Fibroblast of skin of right biceps (primary cell): ENCODE measurements at regions not wholly inside any gene's neighbourhood (a gene's known extent, or its start where the extent isn't known, plus 50 kb on each side); places are given as distances from the start of the nearest gene placed in this dataset.

Source experiments
- DNase-seq: peaks from one replicate; pipeline ENCODE4 v3.0.0-alpha.2; 2013

DNA sequence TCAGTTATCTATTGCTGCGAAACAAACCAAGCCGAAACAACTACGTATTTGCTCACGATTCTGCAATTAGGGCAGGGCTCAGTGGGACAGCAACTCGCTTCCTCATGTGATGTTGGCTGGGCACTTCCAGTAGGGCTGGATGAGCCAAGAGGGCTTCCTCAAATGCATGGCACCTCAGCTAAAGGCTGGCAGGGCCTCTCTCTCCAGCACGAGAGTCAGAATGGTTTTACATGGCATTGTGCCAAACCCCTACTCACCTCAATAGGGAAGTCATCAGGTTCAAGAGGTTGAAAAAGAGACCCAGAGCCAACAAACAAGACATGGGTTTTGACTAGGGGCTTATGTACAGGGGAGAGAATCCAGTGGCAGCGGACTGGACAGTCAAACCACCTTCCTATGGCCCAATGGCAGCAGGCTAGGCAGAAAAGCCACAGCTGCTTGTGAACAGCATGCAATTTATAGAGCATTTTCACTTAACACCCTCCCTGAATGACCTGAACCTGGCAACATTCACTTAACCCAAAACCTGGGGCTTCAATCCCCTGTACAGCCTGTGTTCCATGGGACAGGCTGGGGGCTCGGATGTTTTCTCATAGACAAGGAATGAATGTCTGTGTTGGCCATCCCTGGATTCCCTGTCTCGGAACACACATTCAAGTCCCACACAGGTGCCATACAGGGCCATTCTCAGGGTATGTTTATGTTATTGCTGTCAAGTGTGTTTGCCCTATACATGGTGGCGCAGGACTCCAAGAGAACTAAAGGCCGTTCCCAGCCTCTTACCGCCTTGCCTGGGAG is 154.2 kb upstream of the NAV2 start:
- DNase-seq, result no peak

DNA sequence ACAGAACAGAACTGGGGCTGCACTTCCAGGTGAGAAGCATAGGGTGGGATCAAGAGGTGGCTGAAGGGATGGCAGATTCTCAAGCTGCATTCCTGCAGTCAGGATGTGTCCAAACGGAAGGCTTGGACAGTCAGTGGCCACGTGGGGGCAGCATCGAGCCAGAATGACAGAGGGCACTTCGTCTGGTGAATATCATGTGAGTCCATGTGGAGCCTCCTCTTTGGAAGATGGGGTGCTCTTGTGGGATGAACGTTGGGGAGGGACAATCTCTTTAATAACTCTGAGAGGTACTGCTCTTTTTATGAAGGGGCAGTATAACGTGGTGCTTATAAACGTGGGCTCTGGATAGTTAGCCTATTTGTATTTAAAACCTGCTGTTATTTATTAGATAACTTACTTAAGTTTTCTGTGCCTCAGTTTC is 154.9 kb upstream of the NAV2 start:
- peak; percentile 72 for DNase-seq

- no peak for DNase-seq
These were observed 155.5 kb upstream of the NAV2 start for GRCh38 chr11:19557185-19557584.

DNA sequence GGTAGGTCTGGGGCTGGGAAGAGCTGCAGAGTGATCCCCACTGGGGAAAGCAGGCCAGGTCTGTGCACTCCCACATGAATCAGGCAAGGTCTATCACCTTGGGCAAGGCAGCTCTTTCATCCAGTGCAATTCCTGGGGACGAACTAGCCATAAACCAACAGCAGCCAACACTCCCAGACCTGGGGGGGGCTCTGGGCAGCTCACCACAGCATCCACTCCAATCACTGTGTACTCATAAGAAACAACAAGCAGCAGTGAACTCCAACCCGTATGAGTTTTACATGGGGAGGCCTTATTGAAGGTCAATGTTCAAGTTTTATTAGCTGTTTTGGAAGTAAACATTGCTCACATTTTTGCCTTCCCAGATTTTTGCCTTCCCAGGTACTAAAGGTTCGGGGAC is 157.4 kb upstream of the NAV2 start:
- DNase-seq, result no peak

- DNase-seq, result peak; percentile 68
These were observed 158.8 kb upstream of the NAV2 start for GRCh38 chr11:19553683-19554333.

DNA sequence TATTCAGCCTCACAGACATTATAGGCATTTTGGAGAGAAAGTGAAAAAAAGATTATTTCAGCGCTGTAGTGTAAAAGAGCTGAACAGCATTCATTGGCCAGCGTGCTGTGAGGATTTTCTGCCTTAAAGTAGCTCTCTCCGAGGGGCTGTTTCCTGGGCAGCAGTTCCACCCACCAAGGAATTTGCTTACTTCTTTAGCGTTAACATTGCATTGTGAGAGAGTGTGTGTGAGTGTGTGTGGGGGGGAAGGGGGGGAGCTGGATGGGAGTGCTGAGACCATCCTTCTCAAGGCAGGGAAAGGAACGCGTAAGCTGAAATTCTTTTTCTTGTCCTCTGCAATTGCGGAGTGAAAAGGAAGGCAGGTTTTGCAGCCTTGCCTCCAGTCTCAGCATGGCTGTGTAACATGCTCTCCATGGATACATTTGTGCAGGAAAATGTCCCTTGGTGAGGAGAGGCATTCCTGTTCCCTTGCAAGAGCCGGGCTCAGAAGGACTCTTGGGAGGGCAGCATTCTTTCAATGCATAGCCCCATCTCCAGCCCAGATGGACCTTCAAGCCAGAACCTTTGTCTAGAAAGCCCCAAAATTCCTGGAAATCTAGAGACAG is 159.9 kb upstream of the NAV2 start:
- DNase-seq, result no peak

DNA sequence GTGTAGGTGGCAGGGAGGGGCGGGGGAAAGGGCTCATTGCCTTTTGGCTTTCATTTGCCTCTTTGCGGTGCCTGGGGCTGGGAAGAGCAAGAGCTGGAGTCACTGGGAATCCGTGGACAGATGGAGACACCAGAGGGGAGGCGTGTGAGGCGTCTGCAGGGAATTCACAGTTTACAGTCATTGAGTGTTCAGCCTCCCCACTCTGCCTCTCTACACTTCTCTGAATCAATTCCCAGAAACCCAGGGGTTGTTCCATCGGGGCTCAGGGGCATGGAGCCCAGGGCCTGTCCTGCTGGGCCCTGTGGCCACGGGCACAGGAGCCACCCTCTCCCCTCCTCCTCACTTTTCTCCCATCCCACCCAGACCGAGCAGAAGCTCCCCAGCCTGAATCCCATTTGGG is 160.5 kb upstream of the NAV2 start:
- no peak for DNase-seq

DNA sequence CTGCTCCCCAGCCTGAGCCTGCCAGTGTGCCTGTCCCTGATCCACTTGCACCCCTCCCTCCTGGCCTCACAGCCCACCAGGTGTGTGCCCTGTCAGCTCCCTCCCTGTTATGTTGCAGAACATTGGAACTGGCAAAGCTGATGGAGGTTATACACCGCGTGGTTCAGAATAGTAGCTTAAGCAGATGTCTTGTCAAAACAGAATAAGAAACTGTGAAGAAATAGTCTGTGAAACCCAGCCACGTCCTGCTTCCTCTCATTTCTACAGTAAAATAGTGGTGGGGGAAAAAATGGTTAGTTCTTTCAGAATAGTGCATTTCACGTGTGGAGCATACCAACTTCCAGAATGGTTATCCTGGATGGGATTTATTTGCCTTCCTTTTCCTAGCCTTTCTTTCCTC is 161.2 kb upstream of the NAV2 start:
- no peak for DNase-seq

- DNase-seq, result no peak
These were observed 165.6 kb upstream of the NAV2 start for GRCh38 chr11:19547044-19547443.

GRCh38 chr11:19546325-19546724 is 166.3 kb upstream of the NAV2 start:
- DNase-seq, result no peak

- no peak for DNase-seq
These were observed 171.1 kb upstream of the NAV2 start for GRCh38 chr11:19541521-19542049.

DNA sequence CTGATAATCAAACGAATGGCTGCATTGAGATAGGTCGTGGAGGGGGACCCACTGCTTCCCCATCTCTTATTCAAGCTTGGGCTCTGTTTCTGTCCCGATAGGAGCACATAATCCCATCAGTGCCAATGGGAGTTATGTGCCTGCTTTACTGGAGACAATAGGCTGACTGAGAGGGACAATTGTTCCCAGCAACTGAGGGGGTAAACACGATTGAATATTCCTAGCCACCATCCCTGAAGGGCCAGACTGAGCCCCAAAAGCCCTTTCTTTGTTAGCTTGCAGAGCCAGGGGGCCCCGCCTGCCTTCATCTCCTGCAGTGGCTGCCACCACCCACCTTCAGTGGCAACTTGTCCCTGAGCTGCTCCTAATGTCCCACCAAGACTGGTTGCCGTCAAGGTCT is 172.8 kb upstream of the NAV2 start:
- no peak for DNase-seq

- DNase-seq, result no peak
These were observed 174.7 kb upstream of the NAV2 start for GRCh38 chr11:19537803-19538453.

- DNase-seq, result no peak
These were observed 176.5 kb upstream of the NAV2 start for GRCh38 chr11:19536131-19536530.

GRCh38 chr11:19530505-19530904 is 182.1 kb upstream of the NAV2 start:
- no peak for DNase-seq

DNA sequence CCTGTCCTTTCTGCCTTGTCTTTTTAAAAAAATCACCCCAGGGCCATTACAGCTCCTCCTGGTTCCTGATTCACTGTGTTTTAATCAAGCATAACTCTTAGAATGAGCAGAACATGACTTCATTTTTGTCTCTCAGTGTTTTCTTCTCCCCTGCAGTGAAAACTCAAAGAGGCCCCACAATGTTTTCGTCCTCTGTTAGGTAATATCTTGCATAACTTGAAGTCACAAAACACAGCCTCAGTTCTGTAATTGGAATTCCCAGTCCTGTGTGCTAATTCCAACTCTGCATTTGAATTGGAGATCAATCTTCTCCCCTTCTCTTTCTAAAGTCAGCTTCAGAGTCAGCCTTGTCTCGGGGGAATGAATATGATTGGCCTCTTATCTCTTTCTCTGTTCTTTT is 186.5 kb upstream of the NAV2 start:
- DNase-seq, result no peak

DNA sequence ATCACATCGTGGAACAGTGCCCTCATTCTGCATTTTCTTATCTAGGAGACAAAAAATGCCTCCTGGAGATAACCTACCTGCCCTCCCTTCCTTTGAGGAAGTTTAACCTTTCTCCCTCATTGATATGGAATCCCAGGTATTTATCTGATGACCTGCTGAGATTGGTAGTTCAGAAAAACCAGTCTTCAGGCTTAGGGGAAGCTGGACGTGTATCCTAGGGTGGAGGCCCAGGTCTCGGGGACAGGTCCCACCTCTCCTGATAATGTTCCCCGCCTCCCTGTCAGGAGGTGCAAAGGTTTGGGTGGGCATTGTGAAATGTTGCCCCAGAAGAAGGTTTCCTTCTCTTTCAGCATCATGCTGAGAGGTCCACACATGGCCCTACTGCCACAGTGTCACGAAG is 186.9 kb upstream of the NAV2 start:
- DNase-seq, result no peak

GRCh38 chr11:19525276-19525675 is 187.4 kb upstream of the NAV2 start:
- no peak for DNase-seq

DNA sequence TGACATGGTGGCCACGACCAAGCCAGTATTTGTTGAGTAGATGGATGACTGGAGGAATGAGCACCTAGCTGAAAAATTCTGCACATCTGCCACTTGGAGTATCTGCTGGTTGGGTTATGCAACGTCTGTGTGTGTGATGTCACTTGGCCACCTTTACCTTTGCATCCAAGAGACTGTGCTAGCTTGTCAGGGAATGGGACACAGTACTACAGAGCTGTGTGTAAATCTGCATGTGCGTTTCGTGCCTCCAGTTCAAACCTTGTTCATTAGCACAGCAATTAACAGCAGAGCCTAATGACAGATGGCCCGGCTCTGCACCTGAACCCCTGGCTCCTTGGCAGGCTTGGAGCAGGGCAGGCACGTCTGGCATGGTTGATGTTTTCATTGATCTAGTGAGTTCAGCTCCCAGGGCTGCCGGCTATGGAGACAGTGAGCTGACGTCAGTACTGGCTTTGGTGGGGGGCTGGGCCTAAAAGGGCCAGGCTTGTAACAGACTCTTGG is 188.4 kb upstream of the NAV2 start:
- peak; percentile 21 for DNase-seq

GRCh38 chr11:19520681-19521080 is 192.0 kb upstream of the NAV2 start:
- no peak for DNase-seq

GRCh38 chr11:19519912-19520641 is 192.6 kb upstream of the NAV2 start:
- DNase-seq, result no peak

- no peak for DNase-seq
These were observed 193.3 kb upstream of the NAV2 start for GRCh38 chr11:19519353-19519752.

DNA sequence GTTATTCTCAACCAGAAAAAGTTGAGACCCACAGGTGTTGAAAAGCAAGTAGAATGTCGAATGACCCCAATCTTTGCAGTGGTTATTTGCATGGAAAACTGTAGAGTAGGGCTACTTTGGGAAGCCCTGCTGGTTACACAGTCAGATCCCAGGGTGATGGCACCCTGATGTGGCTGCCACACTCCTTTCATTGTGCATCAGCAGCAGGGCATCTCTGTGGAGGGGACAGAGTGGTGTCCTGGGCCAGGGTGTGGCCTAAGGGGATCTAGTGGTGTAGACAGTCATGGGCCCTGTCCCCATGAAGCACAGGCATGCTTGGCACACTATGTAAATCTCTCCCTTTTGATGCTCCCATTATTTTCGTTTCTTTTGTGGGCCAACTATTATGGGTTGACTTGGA is 199.4 kb upstream of the NAV2 start:
- DNase-seq, result no peak
